DOHH2 (cell line): ENCODE measurements at regions not wholly inside any gene's neighbourhood (a gene's known extent, or its start where the extent isn't known, plus 50 kb on each side); places are given as distances from the start of the nearest gene placed in this dataset.

Experiments used
- H3F3A ChIP-seq: fragments of 200-600 bp; sonication (generic), shearing (Covaris generic); 2 replicates; pipeline ENCODE4 v1.6.0; 2016; ENCODE audit warnings: antibody characterized with exemption, mild to moderate bottlenecking; ENCODE audit not compliant: control insufficient read depth, insufficient read depth
- H3K27ac ChIP-seq: fragments of 200-600 bp; sonication (generic); 2 replicates; pipeline ENCODE4 v1.5.1; 2014; ENCODE audit warnings: low read depth, mild to moderate bottlenecking, low read length, moderate library complexity
- H3K27me3 ChIP-seq: fragments of 200-600 bp; sonication (generic); 2 replicates; pipeline ENCODE4 v1.6.1; 2014; ENCODE audit warnings: mild to moderate bottlenecking, low read length, mixed read lengths; ENCODE audit not compliant: control insufficient read depth
- H3K36me3 ChIP-seq: fragments of 200-600 bp; sonication (generic); 2 replicates; pipeline ENCODE4 v1.6.1; 2014; ENCODE audit warnings: mild to moderate bottlenecking, low read length, moderate library complexity, mixed read lengths; ENCODE audit not compliant: control insufficient read depth
- H3K4me1 ChIP-seq: fragments of 200-600 bp; sonication (generic); 2 replicates; pipeline ENCODE4 v1.6.1; 2014; ENCODE audit warnings: mild to moderate bottlenecking, low read length, mixed read lengths; ENCODE audit not compliant: control insufficient read depth
- H3K4me2 ChIP-seq: fragments of 200-600 bp; sonication (generic); 2 replicates; pipeline ENCODE4 v1.6.0; 2014; ENCODE audit warnings: mild to moderate bottlenecking, low read length, moderate library complexity
- H3K4me3 ChIP-seq: fragments of 200-600 bp; sonication (generic); 2 replicates; pipeline ENCODE4 v1.5.1; 2014; ENCODE audit warnings: mild to moderate bottlenecking, low read length, mixed read lengths
- H3K79me2 ChIP-seq: fragments of 200-600 bp; sonication (generic); 2 replicates; pipeline ENCODE4 v1.6.1; 2014; ENCODE audit warnings: mild to moderate bottlenecking, low read length, mixed read lengths; ENCODE audit not compliant: control insufficient read depth
- H3K9me2 ChIP-seq: fragments of 200-600 bp; sonication (generic); replicated peaks from 2 replicates; pipeline ENCODE4 v1.6.1; 2014; ENCODE audit warnings: mild to moderate bottlenecking, low read length, mixed read lengths; ENCODE audit not compliant: control insufficient read depth
- H3K9me3 ChIP-seq: fragments of 200-600 bp; sonication (generic); 2 replicates; pipeline ENCODE4 v1.6.1; 2014; ENCODE audit warnings: antibody characterized with exemption, low read length, mixed read lengths; ENCODE audit not compliant: control insufficient read depth, insufficient read depth
- H4K20me1 ChIP-seq: fragments of 200-600 bp; sonication (generic); 2 replicates; pipeline ENCODE4 v1.6.0; 2014; ENCODE audit warnings: low read depth, mild to moderate bottlenecking, antibody characterized with exemption, low read length, moderate library complexity; ENCODE audit not compliant: control insufficient read depth, insufficient read depth
- CTCF ChIP-seq: fragments of 200-600 bp; sonication (generic); IDR thresholded peaks from one replicate; pipeline ENCODE4 v1.5.1; 2014; ENCODE audit warnings: antibody characterized with exemption, mild to moderate bottlenecking, low read depth, low read length; ENCODE audit not compliant: poor library complexity, severe bottlenecking
- EZH2phosphoT487 ChIP-seq: fragments of 200-600 bp; sonication (generic); IDR thresholded peaks from 2 replicates; pipeline ENCODE4 v1.6.1; 2017; ENCODE audit warnings: borderline replicate concordance, mild to moderate bottlenecking, antibody characterized with exemption, low read length, moderate library complexity, mixed read lengths

DNA sequence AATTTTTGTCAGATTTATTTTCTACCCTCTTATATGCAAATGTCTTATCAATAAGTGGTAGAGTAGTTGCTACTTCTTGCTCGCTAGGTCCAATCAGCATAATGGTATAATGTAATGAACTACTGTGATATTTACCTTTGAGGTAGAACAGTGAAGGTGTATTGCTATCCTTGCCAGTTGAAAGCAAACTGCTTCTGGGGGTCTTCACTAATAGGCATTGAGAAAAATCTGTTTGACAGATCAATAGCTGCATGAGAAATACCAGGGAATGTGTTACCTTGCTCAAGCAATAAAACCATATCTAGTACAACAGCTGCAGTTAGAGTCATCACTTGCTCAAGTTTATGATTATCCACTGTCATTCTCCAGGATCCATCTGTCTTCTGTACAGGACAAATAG, 50.1 kb upstream of the EFEMP1 start:
- no peaks in the 10 kb centered on the region for H3K9me3 ChIP-seq
- no peaks in the 10 kb centered on the region for H3K9me2 ChIP-seq

DNA sequence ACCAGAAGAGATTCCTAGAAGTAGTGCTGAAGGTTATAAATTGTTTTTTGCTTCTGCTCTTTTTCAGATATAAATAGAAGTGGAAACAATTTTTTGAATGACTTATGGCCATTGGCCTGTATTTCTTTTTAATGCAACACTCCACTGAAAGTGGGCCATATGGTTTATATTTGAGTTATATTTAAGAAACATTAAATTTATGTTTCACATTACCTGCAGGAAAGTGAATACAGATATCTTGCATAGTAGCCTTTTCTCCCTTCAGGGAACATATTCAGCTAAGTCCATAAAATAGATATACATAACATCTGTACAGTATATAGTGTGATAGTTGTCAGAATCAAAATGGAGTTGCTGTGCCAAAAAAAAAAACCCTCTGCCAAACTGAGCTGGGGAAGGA, 53.1 kb upstream of the EFEMP1 start:
- Histone ChIP-seq H3K9me2 (no peaks in the 10 kb centered on the region), H3K27me3 (peaks cover 3% of the 10 kb centered on the region; the same call in 1 of the 2 replicates), H3K27ac (no peak overlapping the region), H3F3A (no peaks in the 10 kb centered on the region), H3K9me3 (no peaks in the 10 kb centered on the region), H4K20me1 (no peaks in the 10 kb centered on the region), H3K36me3 (no peaks in the 10 kb centered on the region), H3K79me2 (no peaks in the 10 kb centered on the region), H3K4me3 (no peak overlapping the region), H3K4me1 (no peaks in the 10 kb centered on the region), H3K4me2 (no peak overlapping the region)
- no peak for TF ChIP-seq CTCF
- TF ChIP-seq EZH2phosphoT487, result no peak

More for the DNA sequence above, 50.1 kb upstream of the EFEMP1 start:
- Histone ChIP-seq H3K36me3 (no peaks in the 10 kb centered on the region), H3K79me2 (no peaks in the 10 kb centered on the region), H3K4me2 (no peak overlapping the region), H3F3A (no peaks in the 10 kb centered on the region), H3K27me3 (peaks cover 7% of the 10 kb centered on the region; the same call in 1 of the 2 replicates), H3K4me1 (no peaks in the 10 kb centered on the region), H4K20me1 (no peaks in the 10 kb centered on the region), H3K4me3 (no peak overlapping the region), H3K27ac (no peak overlapping the region)
- TF ChIP-seq EZH2phosphoT487, result no peak
- no peak for TF ChIP-seq CTCF

DNA sequence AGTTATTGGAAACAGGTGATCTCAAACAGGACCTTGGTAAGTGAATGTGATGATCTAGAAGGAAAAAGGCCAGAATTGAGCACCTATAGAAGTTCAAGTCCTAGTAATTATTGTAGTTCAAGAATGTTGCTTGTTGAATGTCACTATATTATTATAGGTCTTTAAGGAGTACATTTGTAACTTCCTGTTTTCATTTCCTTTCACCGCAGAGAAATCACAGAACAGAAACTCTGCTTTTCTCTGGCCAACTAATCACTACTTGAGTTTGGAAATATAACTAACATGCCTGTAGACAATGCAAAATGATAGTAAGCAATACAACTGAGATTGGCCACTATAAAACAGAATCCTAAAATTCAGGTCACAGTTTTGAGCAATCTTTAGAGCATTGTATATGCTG, 61.8 kb upstream of the EFEMP1 start:
- no peaks in the 10 kb centered on the region for H3F3A ChIP-seq
- H4K20me1 ChIP-seq, result no peaks in the 10 kb centered on the region
- no peak overlapping the region for H3K4me3 ChIP-seq
- H3K36me3 ChIP-seq, result no peaks in the 10 kb centered on the region
- H3K27ac ChIP-seq, result no peak overlapping the region
- H3K79me2 ChIP-seq, result no peaks in the 10 kb centered on the region
- no peaks in the 10 kb centered on the region for H3K9me2 ChIP-seq
- TF ChIP-seq EZH2phosphoT487 (no peak), CTCF (no peak)
- no peaks in the 10 kb centered on the region for H3K9me3 ChIP-seq
- H3K4me1 ChIP-seq, result peaks cover 13% of the 10 kb centered on the region
- peak overlapping the region; percentile 30; the same call in 1 of the 2 replicates for H3K4me2 ChIP-seq
- H3K27me3 ChIP-seq, result no peaks in the 10 kb centered on the region
